GM12878 (cell line): ENCODE measurements at regions not wholly inside any gene's neighbourhood (a gene's known extent, or its start where the extent isn't known, plus 50 kb on each side); places are given as distances from the start of the nearest gene placed in this dataset.
"Not testable (repeated sequence)": the region's sequence is repeated elsewhere in the genome, so short reads cannot be mapped to it uniquely, and the experiment has no call there.

Experiments
- ATAC-seq: fragments of 200-7000 bp; cut with Tn5 transposase; 3 replicates; pipeline ENCODE4 v1.9.1; 2020; ENCODE audit warnings: mild to moderate bottlenecking, moderate library complexity
- BruUV-seq: library from RNA; stranded (reverse); fragments of 400-500 nt; replicated peaks from 2 replicates; lab custom pipeline; 2021; lab: Mats Ljungman, UMichigan
- CTCF ChIA-PET: fragments of 300-600 bp; sonication (Branson Sonifier 250); formaldehyde crosslinking; extraction: SDS; loops from one replicate; lab custom pipeline; 2021; ENCODE audit warnings: inconsistent platforms; lab: Yijun Ruan, JAX
- POLR2A ChIA-PET: fragments of 350-600 bp; formaldehyde crosslinking; extraction: SDS; loops from one replicate; lab custom pipeline; 2021; ENCODE audit warnings: inconsistent platforms; lab: Charles Lee
- RAD21 ChIA-PET: fragments of 300-600 bp; sonication (Branson Sonifier 250); formaldehyde crosslinking; loops from one replicate; lab custom pipeline; 2023; ENCODE audit warnings: antibody characterized with exemption; ENCODE audit not compliant: unreplicated experiment; lab: Charles Lee
- SMC1A ChIA-PET: fragments of 300-600 bp; sonication (Branson Sonifier 250); formaldehyde crosslinking; loops from one replicate; lab custom pipeline; 2023; ENCODE audit not compliant: unreplicated experiment, uncharacterized antibody; lab: Charles Lee
- DNase-seq: peaks from one replicate; pipeline ENCODE4 v3.0.0-alpha.2; 2011; ENCODE audit warnings: low read depth, low spot score
- FAIRE-seq: peaks from 3 replicates; lab custom pipeline; 2011; peaks lifted over from hg19 to GRCh38; lab: Jason Lieb, UNC
- H2AFZ ChIP-seq: 2 replicates; pipeline ENCODE4 v1.6.0; 2011; ENCODE audit warnings: low read depth, low read length, control low read depth; ENCODE audit not compliant: control insufficient read depth
- H3K27ac ChIP-seq: 2 replicates; pipeline ENCODE4 v1.5.1; 2011; ENCODE audit warnings: control low read depth; ENCODE audit not compliant: control insufficient read depth, insufficient read depth
- H3K27me3 ChIP-seq, 2 experiments: replicated peaks in 1 of 2; 2 replicates each; pipeline versions ENCODE4 v1.6.0 to v1.6.1; 2011; ENCODE audit warnings: low read length in 1 of 2; ENCODE audit not compliant: control insufficient read depth in 2 of 2, insufficient read depth in 2 of 2
- H3K36me3 ChIP-seq, 2 experiments: 2 replicates each; pipeline ENCODE4 v1.5.1; 2011; ENCODE audit warnings: low read length in 1 of 2; ENCODE audit not compliant: control insufficient read depth in 2 of 2, insufficient read depth in 2 of 2
- H3K4me1 ChIP-seq: 2 replicates; pipeline ENCODE4 v1.6.1; 2011; ENCODE audit warnings: mild to moderate bottlenecking, low read length, moderate library complexity, mixed read lengths; ENCODE audit not compliant: control insufficient read depth, insufficient read depth
- H3K4me2 ChIP-seq: 2 replicates; pipeline ENCODE4 v1.6.0; 2011; ENCODE audit warnings: control low read depth; ENCODE audit not compliant: control insufficient read depth, insufficient read depth
- H3K4me3 ChIP-seq: fragments of 200-600 bp; sonication (generic); 2 replicates; pipeline ENCODE4 v1.5.1; 2016
- H3K79me2 ChIP-seq: 2 replicates; pipeline ENCODE4 v1.6.0; 2011; ENCODE audit warnings: low read length; ENCODE audit not compliant: control insufficient read depth, insufficient read depth
- H3K9ac ChIP-seq: 2 replicates; pipeline ENCODE4 v1.8.0; 2011; ENCODE audit warnings: low read length, control low read depth, mixed read lengths; ENCODE audit not compliant: control insufficient read depth, insufficient read depth
- H3K9me3 ChIP-seq: replicated peaks from 3 replicates; pipeline ENCODE4 v1.5.1; 2011; ENCODE audit warnings: mild to moderate bottlenecking, low read length; ENCODE audit not compliant: control insufficient read depth, insufficient read depth
- H4K20me1 ChIP-seq: 2 replicates; pipeline ENCODE4 v1.6.0; 2011; ENCODE audit not compliant: control insufficient read depth, insufficient read depth
- CREM ChIP-seq: IDR thresholded peaks from 2 replicates; pipeline ENCODE4 v1.6.1; 2014; ENCODE audit warnings: antibody characterized with exemption, low read depth
- ESRRA ChIP-seq: IDR thresholded peaks from 2 replicates; pipeline ENCODE4 v1.6.1; 2012; ENCODE audit warnings: mild to moderate bottlenecking, low read length, improper control_type of control experiment
- GABPA ChIP-seq: IDR thresholded peaks from 2 replicates; pipeline ENCODE4 v1.6.1; 2014; ENCODE audit warnings: antibody characterized with exemption, low read depth, mild to moderate bottlenecking, inconsistent platforms
- SRF ChIP-seq, 2 experiments: IDR thresholded peaks; 2 replicates each; pipeline ENCODE4 v1.6.1; 2011; ENCODE audit warnings: low read depth in 2 of 2, low read length in 2 of 2, mild to moderate bottlenecking in 1 of 2, moderate library complexity in 1 of 2
- YBX1 ChIP-seq: fragments of 450-650 bp; IDR thresholded peaks from 2 replicates; pipeline ENCODE4 v1.6.1; 2016; ENCODE audit warnings: antibody characterized with exemption
- WGBS: methylation state at CpG from one replicate; pipeline ENCODE4 v1.1.6; 2016; ENCODE audit warnings: low lambda C conversion rate; ENCODE audit not compliant: insufficient replicate concordance, insufficient coverage; ENCODE audit errors: missing lambda C conversion rate; 5-methylcytosine and 5-hydroxymethylcytosine counted together
- in situ Hi-C: fragments of 300-500 bp; cut with MboI; formaldehyde crosslinking; loops from 9 replicates; pipeline ENCODE4 v1.14.3; 2018; ENCODE audit warnings: mixed read lengths
- intact Hi-C: fragments of 100-400 bp; cut with micrococcal nuclease; formaldehyde crosslinking; loops from one replicate; pipeline ENCODE4 v1.14.2; 2022; ENCODE audit not compliant: unreplicated experiment

DNA sequence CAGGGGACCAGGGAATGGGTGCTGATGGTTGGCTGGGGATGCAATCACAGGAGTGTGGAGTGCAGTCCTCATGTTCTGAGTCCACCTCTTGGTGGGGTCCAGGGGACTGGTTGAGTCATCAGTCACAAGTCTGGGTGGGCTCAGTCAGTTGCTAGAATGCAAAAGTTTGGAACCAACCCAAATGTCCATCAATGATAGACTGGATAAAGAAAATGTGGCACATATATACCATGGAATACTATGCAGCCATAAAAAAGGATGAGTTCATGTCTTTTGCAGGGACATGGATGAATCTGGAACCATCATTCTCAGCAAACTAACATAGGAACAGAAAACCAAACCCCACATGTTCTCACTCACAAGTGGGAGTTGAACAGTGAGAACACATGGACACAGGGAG lies 199.0 kb upstream of the PITRM1 start:
- intact Hi-C loops, H3K79me2 ChIP-seq, POLR2A ChIA-PET, H3K27me3 ChIP-seq, ATAC-seq, H4K20me1 ChIP-seq, FAIRE-seq, BruUV-seq, in situ Hi-C loops, H3K4me2 ChIP-seq, H3K27ac ChIP-seq, RAD21 ChIA-PET, H3K4me3 ChIP-seq, H3K4me1 ChIP-seq, H3K36me3 ChIP-seq, H2AFZ ChIP-seq, CTCF ChIA-PET, H3K9me3 ChIP-seq, H3K9ac ChIP-seq, DNase-seq, SMC1A ChIA-PET: not testable (repeated sequence)

GRCh38 chr10:3366735-3367405 lies 194.3 kb upstream of the PITRM1 start:
- CTCF ChIA-PET = no interaction called here
- no peak for FAIRE-seq

More at GRCh38 chr10:3366735-3367405, 194.3 kb upstream of the PITRM1 start:
- BruUV-seq = no TSS peak
- 38% methylated on average over 6 of the region's 6 CpGs for WGBS
- intact Hi-C loops (no loop called here), in situ Hi-C loops (no loop called here)
- Histone ChIP-seq H3K4me1 (no peaks in the 10 kb centered on the region), H3K79me2 (no peaks in the 10 kb centered on the region), H3K9me3 (no peaks in the 10 kb centered on the region), H3K27me3 (no peaks in the 10 kb centered on the region), H3K4me2 (no peak overlapping the region), H3K27ac (no peak overlapping the region), H3K36me3 (no peaks in the 10 kb centered on the region), H2AFZ (no peak overlapping the region), H4K20me1 (no peaks in the 10 kb centered on the region), H3K4me3 (no peak overlapping the region), H3K9ac (no peak overlapping the region)
- no peak for ATAC-seq
- ChIA-PET POLR2A (no interaction called here), RAD21 (no interaction called here), SMC1A (no interaction called here)
- TF ChIP-seq GABPA = no peak
- no peak for TF ChIP-seq CREM
- no peak for TF ChIP-seq ESRRA
- TF ChIP-seq YBX1 = no peak
- TF ChIP-seq SRF (IDR thresholded peaks at IDR 0.05; ENCODE audit: low read depth in 2 of 2, low read length in 2 of 2) = no peak
- no peak for DNase-seq
